ENCODE measurements at regions not wholly inside any gene's neighbourhood (a gene's known extent, or its start where the extent isn't known, plus 50 kb on each side); places are given as distances from the start of the nearest gene placed in this dataset.

GRCh38 chr19:56976300-56976699, 135.8 kb upstream of the PEG3 start (continued):
- no peak for TF ChIP-seq FOSL1 (IDR thresholded peaks at IDR 0.05; ENCODE audit: insufficient read depth, low read depth, low read length)
- TF ChIP-seq POLR2A (IDR thresholded peaks at IDR 0.05; ENCODE audit: control extremely low read depth in 1 of 2, low read depth in 2 of 2, low read length in 2 of 2): no peak
- TF ChIP-seq RXRA (IDR thresholded peaks at IDR 0.05; ENCODE audit: insufficient read depth, low read depth, low read length): no peak
- TF ChIP-seq CREB1 (IDR thresholded peaks at IDR 0.05): no peak
- no peak for TF ChIP-seq KDM4A (IDR thresholded peaks at IDR 0.05; ENCODE audit: low read depth, low read length, severe bottlenecking)
